Esophagus muscularis mucosa (tissue), 4 donors: ENCODE measurements at regions not wholly inside any gene's neighbourhood (a gene's known extent, or its start where the extent isn't known, plus 50 kb on each side); places are given as distances from the start of the nearest gene placed in this dataset.

ENCODE experiments used
- CTCF ChIP-seq, 3 experiments: fragments of 200-600 bp in 2 of 3; fragments of 450-650 bp in 1 of 3; sonication (generic) in 2 of 3; IDR thresholded peaks; one replicate each; pipeline ENCODE4 v1.5.1; 2017 to 2019; ENCODE audit warnings: antibody characterized with exemption in 3 of 3, mild to moderate bottlenecking in 2 of 3, moderate library complexity in 1 of 3
- EP300 ChIP-seq: sonication (generic); formaldehyde crosslinking; IDR thresholded peaks from one replicate; pipeline ENCODE4 v1.6.1; 2017; ENCODE audit warnings: antibody characterized with exemption
- POLR2A ChIP-seq: fragments of 450-650 bp; IDR thresholded peaks from one replicate; pipeline ENCODE4 v1.6.1; 2017; ENCODE audit warnings: antibody characterized with exemption, moderate library complexity, mild to moderate bottlenecking, low read depth

DNA sequence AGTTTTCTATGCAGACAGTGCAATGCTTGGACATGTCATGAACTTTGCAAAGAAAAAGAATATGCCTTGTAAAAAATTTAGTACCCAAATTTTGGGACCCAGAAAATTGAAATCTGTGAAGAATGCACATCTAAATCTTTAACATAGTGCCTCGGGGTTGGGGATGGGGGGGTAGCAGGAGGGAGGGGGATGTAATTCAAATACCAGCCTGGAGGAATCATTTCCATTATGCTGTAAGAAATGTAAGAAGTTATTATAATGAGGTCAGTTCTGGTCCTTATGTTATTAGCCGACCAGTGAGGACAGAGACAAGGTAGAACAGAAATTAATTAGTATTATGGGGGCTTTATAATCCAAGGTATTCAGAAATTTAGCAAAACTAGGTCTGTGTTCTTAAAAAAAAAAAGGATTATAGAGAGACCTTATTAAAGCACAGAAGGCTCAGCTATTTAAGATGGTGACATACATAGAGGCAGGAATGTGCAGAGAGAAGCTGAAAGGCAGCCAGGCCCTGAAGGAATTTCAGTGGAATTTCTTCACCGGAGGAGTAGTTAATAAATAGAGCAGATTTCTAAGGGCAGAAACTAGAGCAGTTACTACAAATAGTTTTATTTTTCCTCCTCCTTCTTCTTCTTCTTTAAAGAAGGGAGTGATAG is 89.0 kb upstream of the RBMS1 start:
- peak in 1 of 3 experiments; percentile 13 for TF ChIP-seq CTCF (IDR thresholded peaks at IDR 0.05)
- TF ChIP-seq POLR2A: no peak
- no peak for TF ChIP-seq EP300
